GM23338 (cell line): ENCODE measurements at regions not wholly inside any gene's neighbourhood (a gene's known extent, or its start where the extent isn't known, plus 50 kb on each side); places are given as distances from the start of the nearest gene placed in this dataset.

Experiments
- ATAC-seq: fragments of 200-7000 bp; cut with Tn5 transposase; 3 replicates; pipeline ENCODE4 v1.9.1; 2020
- DNase-seq: peaks from one replicate; pipeline ENCODE4 v3.0.0-alpha.2; 2015; ENCODE audit warnings: low spot score
- H2AFZ ChIP-seq: fragments of 200-600 bp; sonication (generic); 2 replicates; pipeline ENCODE4 v1.8.0; 2016; ENCODE audit warnings: antibody characterized with exemption, mild to moderate bottlenecking, moderate library complexity
- H3F3A ChIP-seq: fragments of 200-600 bp; sonication (generic); replicated peaks from 2 replicates; pipeline ENCODE4 v1.8.0; 2017; ENCODE audit warnings: antibody characterized with exemption, mixed run types, low read depth
- H3K27ac ChIP-seq: fragments of 200-600 bp; sonication (generic); 2 replicates; pipeline ENCODE4 v1.6.1; 2016; ENCODE audit warnings: low read depth
- H3K27me3 ChIP-seq: fragments of 200-600 bp; sonication (generic); 2 replicates; pipeline ENCODE4 v1.8.0; 2016; ENCODE audit warnings: mild to moderate bottlenecking, mixed run types, moderate library complexity; ENCODE audit not compliant: insufficient read depth
- H3K36me3 ChIP-seq: fragments of 200-600 bp; sonication (generic); 2 replicates; pipeline ENCODE4 v1.8.0; 2016; ENCODE audit warnings: mild to moderate bottlenecking; ENCODE audit not compliant: insufficient read depth
- H3K4me1 ChIP-seq: fragments of 200-600 bp; sonication (generic); 2 replicates; pipeline ENCODE4 v1.8.0; 2016; ENCODE audit warnings: mild to moderate bottlenecking, moderate library complexity; ENCODE audit not compliant: insufficient read depth
- H3K4me2 ChIP-seq: fragments of 200-600 bp; sonication (generic); 2 replicates; pipeline ENCODE4 v1.7.1; 2017; ENCODE audit warnings: mixed run types
- H3K4me3 ChIP-seq: fragments of 200-600 bp; sonication (generic); 2 replicates; pipeline ENCODE4 v1.6.1; 2016; ENCODE audit warnings: mixed run types
- H3K79me2 ChIP-seq: fragments of 200-600 bp; sonication (generic); replicated peaks from 2 replicates; pipeline ENCODE4 v1.8.0; 2017; ENCODE audit warnings: mild to moderate bottlenecking; ENCODE audit not compliant: insufficient read depth
- H3K9me2 ChIP-seq: fragments of 200-600 bp; sonication (generic); 2 replicates; pipeline ENCODE4 v1.8.0; 2017; ENCODE audit not compliant: insufficient read depth
- H4K20me1 ChIP-seq: fragments of 200-600 bp; sonication (generic); replicated peaks from 2 replicates; pipeline ENCODE4 v1.8.0; 2017; ENCODE audit warnings: mild to moderate bottlenecking; ENCODE audit not compliant: insufficient read depth
- H3K27ac Mint-ChIP-seq: 2 replicates; pipeline ENCODE4 v1.8.0; 2020; ENCODE audit warnings: inconsistent platforms, mild to moderate bottlenecking, moderate library complexity, mixed read lengths
- H3K27me3 Mint-ChIP-seq: 3 replicates; pipeline ENCODE4 v1.8.0; 2022; ENCODE audit warnings: low read depth, mild to moderate bottlenecking, moderate library complexity, mixed read lengths, inconsistent platforms; ENCODE audit not compliant: insufficient read depth, poor library complexity
- H3K36me3 Mint-ChIP-seq: 3 replicates; pipeline ENCODE4 v1.8.0; 2021; ENCODE audit warnings: low read depth, mild to moderate bottlenecking, inconsistent platforms, moderate library complexity, mixed read lengths
- H3K4me1 Mint-ChIP-seq: 3 replicates; pipeline ENCODE4 v1.8.0; 2020; ENCODE audit warnings: mild to moderate bottlenecking, inconsistent platforms, mixed read lengths
- H3K4me3 Mint-ChIP-seq: 3 replicates; pipeline ENCODE4 v1.8.0; 2021; ENCODE audit warnings: moderate library complexity, mild to moderate bottlenecking, inconsistent platforms, mixed read lengths
- H3K9me3 Mint-ChIP-seq: 3 replicates; pipeline ENCODE4 v1.8.0; 2020; ENCODE audit warnings: moderate library complexity, mild to moderate bottlenecking, inconsistent platforms, mixed read lengths
- CREB1 ChIP-seq: fragments of 250-450 bp; sonication (Bioruptor Pico); IDR thresholded peaks from 2 replicates; pipeline ENCODE4 v1.5.0; 2020; ENCODE audit warnings: low read depth, mild to moderate bottlenecking, moderate library complexity
- EZH2 ChIP-seq: fragments of 200-600 bp; sonication (generic); IDR thresholded peaks from one replicate; pipeline ENCODE4 v1.8.0; 2017; ENCODE audit warnings: antibody characterized with exemption, mild to moderate bottlenecking, low read depth; ENCODE audit not compliant: unreplicated experiment
- EZH2phosphoT487 ChIP-seq: fragments of 200-600 bp; sonication (generic); IDR thresholded peaks from one replicate; pipeline ENCODE4 v1.8.1; 2018; ENCODE audit warnings: antibody characterized with exemption; ENCODE audit not compliant: unreplicated experiment
- JUNB ChIP-seq: IDR thresholded peaks from one replicate; pipeline ENCODE4 v1.6.1; 2016; ENCODE audit warnings: antibody characterized with exemption; ENCODE audit not compliant: unreplicated experiment
- STAT1 ChIP-seq: IDR thresholded peaks from one replicate; pipeline ENCODE4 v1.6.1; 2016; ENCODE audit warnings: antibody characterized with exemption; ENCODE audit not compliant: unreplicated experiment
- ZNF331 ChIP-seq: fragments of 250-450 bp; sonication (Bioruptor Pico); IDR thresholded peaks from 2 replicates; pipeline ENCODE4 v1.5.0; 2020; ENCODE audit warnings: low read depth, mild to moderate bottlenecking, moderate library complexity
- ZNF462 ChIP-seq: fragments of 250-450 bp; sonication (Bioruptor Pico); IDR thresholded peaks from 2 replicates; pipeline ENCODE4 v1.5.0; 2020; ENCODE audit warnings: mild to moderate bottlenecking, moderate library complexity

DNA sequence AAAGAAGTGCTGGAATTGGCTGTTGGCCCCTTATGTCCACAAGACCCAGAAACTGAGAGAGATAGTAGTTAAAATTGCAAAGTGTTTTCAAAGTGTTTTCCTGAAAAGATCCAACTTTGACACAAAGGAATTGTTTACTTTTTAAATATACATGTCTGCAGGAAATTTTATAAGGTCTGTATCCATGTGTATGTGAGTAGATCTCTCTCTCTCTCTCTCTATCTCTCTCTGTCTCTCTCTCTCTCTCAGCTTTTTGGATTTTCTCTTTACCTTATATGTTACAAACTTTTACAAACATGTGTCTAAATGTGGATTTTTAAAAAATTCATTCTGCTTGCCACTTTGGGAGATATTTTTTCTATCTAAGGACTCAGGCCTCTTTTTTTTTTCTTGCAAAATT is 358.6 kb downstream of the SIPA1L2 start (continued):
- no peak for TF ChIP-seq ZNF462 (CRISPR knock-in tag)
- TF ChIP-seq STAT1: no peak

GRCh38 chr1:232269988-232270387 is 359.9 kb downstream of the SIPA1L2 start:
- ATAC-seq (no peak), DNase-seq (no peak)
- no peak overlapping the region for H3K27ac Mint-ChIP-seq
- no peak overlapping the region for H3K27ac ChIP-seq
- H3K36me3 Mint-ChIP-seq: peaks cover 2% of the 10 kb centered on the region; the same call in 1 of the 3 replicates
- no peaks in the 10 kb centered on the region for H3F3A ChIP-seq
- peaks cover 23% of the 10 kb centered on the region for H3K4me1 Mint-ChIP-seq
- no peaks in the 10 kb centered on the region for H3K9me3 Mint-ChIP-seq
- no peak overlapping the region for H2AFZ ChIP-seq
- H3K79me2 ChIP-seq: no peaks in the 10 kb centered on the region
- H3K9me2 ChIP-seq: no peaks in the 10 kb centered on the region; the same call in none of the 2 replicates
- peaks cover 1% of the 10 kb centered on the region for H3K27me3 Mint-ChIP-seq
- H3K27me3 ChIP-seq: no peaks in the 10 kb centered on the region
- H3K4me3 Mint-ChIP-seq: no peak overlapping the region
- 0 out of 2 replicates have a peak, but pooled peaks cover 2% of the 10 kb centered on the region for H3K36me3 ChIP-seq
- H4K20me1 ChIP-seq: no peaks in the 10 kb centered on the region
- peaks cover 22% of the 10 kb centered on the region for H3K4me1 ChIP-seq
- no peak overlapping the region for H3K4me3 ChIP-seq
- no peak overlapping the region for H3K4me2 ChIP-seq
- TF ChIP-seq EZH2: no peak
- TF ChIP-seq ZNF331 (CRISPR knock-in tag): no peak
- no peak for TF ChIP-seq EZH2phosphoT487
- TF ChIP-seq JUNB: no peak
- TF ChIP-seq ZNF462 (CRISPR knock-in tag): no peak
- TF ChIP-seq STAT1: no peak
- TF ChIP-seq CREB1 (CRISPR knock-in tag): no peak
